ENCODE measurements at regions not wholly inside any gene's neighbourhood (a gene's known extent, or its start where the extent isn't known, plus 50 kb on each side); places are given as distances from the start of the nearest gene placed in this dataset.

DNA sequence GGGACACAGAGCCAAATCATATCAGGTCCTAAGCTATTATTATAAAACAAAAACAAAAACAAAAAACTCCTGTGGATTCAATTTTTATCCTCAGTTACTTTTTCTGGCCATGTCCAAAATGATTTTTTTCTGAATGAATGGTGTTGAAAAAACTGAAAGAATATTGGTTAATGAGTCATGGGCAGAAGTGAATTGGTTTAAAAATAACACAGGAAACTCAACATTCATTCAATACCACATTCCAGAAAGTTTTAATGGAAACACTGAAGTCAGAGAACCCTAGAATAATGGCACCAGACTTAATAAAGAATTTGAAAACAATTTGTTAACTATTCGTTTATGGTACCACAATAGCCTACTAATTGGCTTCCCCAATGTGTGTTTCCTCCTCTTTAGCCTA is 102.4 kb upstream of the CDH9 start:
- DNase-seq = no peak
- H3K79me2 ChIP-seq (ENCODE audit: insufficient read depth, low read length) = no peaks in the 10 kb centered on the region
- H2AFZ ChIP-seq (ENCODE audit: low read length) = no peak overlapping the region
- Mint-ChIP-seq H3K27ac (no peak overlapping the region), H3K27me3 (ENCODE audit: low read depth) (no peaks in the 10 kb centered on the region), H3K4me1 (no peaks in the 10 kb centered on the region), H3K36me3 (ENCODE audit: insufficient read depth in 1 of 3, low read depth in 3 of 3) (peaks cover 0 to 8% (median 4%) of the 10 kb centered on the region in 3 experiments; a peak in 4 of 7 replicates), H3K4me3 (no peak overlapping the region), H3K9me3 (peaks cover 0 to 6% of the 10 kb centered on the region in 2 experiments; a peak in 4 of 5 replicates)
- H4K8ac ChIP-seq (replicated peaks; ENCODE audit: insufficient read length, low read depth, low read length) = no peak overlapping the region
- no peaks in the 10 kb centered on the region for H4K20me1 ChIP-seq (ENCODE audit: control insufficient read depth, insufficient read depth, insufficient read length)
- no peak overlapping the region for H2AK5ac ChIP-seq (ENCODE audit: insufficient read length, low read length)
- H3K79me1 ChIP-seq (ENCODE audit: insufficient read depth, low read depth, low read length, poor library complexity, severe bottlenecking) = no peaks in the 10 kb centered on the region
- H3K4ac ChIP-seq (ENCODE audit: low read depth, low read length) = no peak overlapping the region
- no peak overlapping the region for H2BK15ac ChIP-seq (ENCODE audit: low read depth, low read length)
- no peak overlapping the region for H4K91ac ChIP-seq (ENCODE audit: insufficient read length, low read depth, low read length)
- H3K18ac ChIP-seq (ENCODE audit: insufficient read length, low read depth, low read length) = no peak overlapping the region
- H2BK20ac ChIP-seq (ENCODE audit: low read depth, low read length, poor library complexity, severe bottlenecking) = no peak overlapping the region
- no peak overlapping the region for H3K4me2 ChIP-seq (ENCODE audit: insufficient read depth, insufficient read length, low read length)
- no peaks in the 10 kb centered on the region for H3K9me3 ChIP-seq (ENCODE audit: control insufficient read depth, low read depth, low read length)
- no peak overlapping the region for H2BK5ac ChIP-seq (ENCODE audit: insufficient read length, low read length)
- no peak overlapping the region for H3K9ac ChIP-seq (ENCODE audit: extremely low read depth, insufficient read length, low read length)
- H3K23ac ChIP-seq (ENCODE audit: insufficient read length, low read depth, low read length) = no peak overlapping the region
- TF ChIP-seq, protein P1, sequence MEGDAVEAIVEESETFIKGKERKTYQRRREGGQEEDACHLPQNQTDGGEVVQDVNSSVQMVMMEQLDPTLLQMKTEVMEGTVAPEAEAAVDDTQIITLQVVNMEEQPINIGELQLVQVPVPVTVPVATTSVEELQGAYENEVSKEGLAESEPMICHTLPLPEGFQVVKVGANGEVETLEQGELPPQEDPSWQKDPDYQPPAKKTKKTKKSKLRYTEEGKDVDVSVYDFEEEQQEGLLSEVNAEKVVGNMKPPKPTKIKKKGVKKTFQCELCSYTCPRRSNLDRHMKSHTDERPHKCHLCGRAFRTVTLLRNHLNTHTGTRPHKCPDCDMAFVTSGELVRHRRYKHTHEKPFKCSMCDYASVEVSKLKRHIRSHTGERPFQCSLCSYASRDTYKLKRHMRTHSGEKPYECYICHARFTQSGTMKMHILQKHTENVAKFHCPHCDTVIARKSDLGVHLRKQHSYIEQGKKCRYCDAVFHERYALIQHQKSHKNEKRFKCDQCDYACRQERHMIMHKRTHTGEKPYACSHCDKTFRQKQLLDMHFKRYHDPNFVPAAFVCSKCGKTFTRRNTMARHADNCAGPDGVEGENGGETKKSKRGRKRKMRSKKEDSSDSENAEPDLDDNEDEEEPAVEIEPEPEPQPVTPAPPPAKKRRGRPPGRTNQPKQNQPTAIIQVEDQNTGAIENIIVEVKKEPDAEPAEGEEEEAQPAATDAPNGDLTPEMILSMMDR (conservative IDR thresholded peaks at IDR 0.05) = no peak
- no peak overlapping the region for H4K5ac ChIP-seq (ENCODE audit: insufficient read length, low read depth, low read length)
- H2BK12ac ChIP-seq (ENCODE audit: insufficient read length, low read depth, low read length) = no peak overlapping the region
- no peaks in the 10 kb centered on the region for H3K23me2 ChIP-seq (ENCODE audit: insufficient read length, low read depth, low read length, poor library complexity, severe bottlenecking)
- no peak overlapping the region for H3K27ac ChIP-seq (ENCODE audit: insufficient read length, low read depth, low read length)
- no peak overlapping the region for H3K56ac ChIP-seq (ENCODE audit: insufficient read length, low read depth, low read length)
- no CpG with 5 or more reads among the region's 1 CpG for WGBS (ENCODE audit: extremely low coverage, insufficient read length, low lambda C conversion rate)
- H3K4me1 ChIP-seq (ENCODE audit: insufficient read depth, low read length) = no peaks in the 10 kb centered on the region
- no peak overlapping the region for H2BK120ac ChIP-seq (ENCODE audit: low read depth, low read length, poor library complexity, severe bottlenecking)
- H3T11ph ChIP-seq (ENCODE audit: low read length) = no peak overlapping the region
- H3K14ac ChIP-seq (ENCODE audit: insufficient read depth, low read length) = no peak overlapping the region
- H3K27me3 ChIP-seq (ENCODE audit: insufficient read depth, low read length) = no peaks in the 10 kb centered on the region

Data from H9 (cell line).